Panc1 (cell line): ENCODE measurements at regions not wholly inside any gene's neighbourhood (a gene's known extent, or its start where the extent isn't known, plus 50 kb on each side); places are given as distances from the start of the nearest gene placed in this dataset.

ENCODE experiments used
- ATAC-seq: fragments of 200-7000 bp; cut with Tn5 transposase; 2 replicates; pipeline ENCODE4 v1.9.1; 2020; ENCODE audit warnings: mild to moderate bottlenecking, moderate library complexity
- BruUV-seq: library from RNA; stranded (reverse); fragments of 400-500 nt; replicated peaks from 2 replicates; lab custom pipeline; 2021; lab: Mats Ljungman, UMichigan
- CTCF ChIA-PET: fragments of 300-600 bp; sonication (Branson Sonifier 250); formaldehyde crosslinking; loops from one replicate; lab custom pipeline; 2022; ENCODE audit warnings: antibody characterized with exemption; lab: Charles Lee
- POLR2A ChIA-PET: fragments of 300-600 bp; sonication (Branson Sonifier 250); formaldehyde crosslinking; loops from one replicate; lab custom pipeline; 2022; ENCODE audit warnings: antibody characterized with exemption; lab: Charles Lee
- DNase-seq: peaks from one replicate; pipeline ENCODE4 v3.0.0-alpha.2; 2010; ENCODE audit warnings: low read depth, low spot score
- H3K27ac ChIP-seq: 2 replicates; pipeline ENCODE4 v1.5.1; 2011; ENCODE audit warnings: mild to moderate bottlenecking, low read length, inconsistent platforms
- H3K27me3 ChIP-seq: fragments of 200-500 bp; sonication (Bioruptor generic); 2 replicates; pipeline ENCODE4 v1.6.0; 2014; ENCODE audit warnings: low read length, inconsistent platforms; ENCODE audit not compliant: control insufficient read depth, insufficient read depth
- H3K36me3 ChIP-seq: fragments of 200-500 bp; sonication (Bioruptor generic); 2 replicates; pipeline ENCODE4 v1.5.1; 2014; ENCODE audit warnings: inconsistent platforms, mild to moderate bottlenecking, low read length, moderate library complexity; ENCODE audit not compliant: control insufficient read depth, insufficient read depth
- H3K4me1 ChIP-seq: 2 replicates; pipeline ENCODE4 v1.5.1; 2011; ENCODE audit warnings: inconsistent platforms, mild to moderate bottlenecking, low read length, moderate library complexity; ENCODE audit not compliant: control insufficient read depth, insufficient read depth
- H3K4me3 ChIP-seq, 2 experiments: 2 replicates each; pipeline ENCODE4 v1.5.1; 2011 to 2012; ENCODE audit warnings: low read depth in 2 of 2, low read length in 2 of 2, mild to moderate bottlenecking in 2 of 2, inconsistent platforms in 1 of 2, moderate library complexity in 1 of 2
- H3K9me3 ChIP-seq: fragments of 200-500 bp; sonication (Bioruptor generic); 2 replicates; pipeline ENCODE4 v1.5.1; 2014; ENCODE audit warnings: low read depth, mild to moderate bottlenecking, inconsistent platforms, low read length, moderate library complexity; ENCODE audit not compliant: control insufficient read depth, insufficient read depth
- POLR2AphosphoS5 ChIP-seq: IDR thresholded peaks from 2 replicates; pipeline ENCODE4 v1.6.1; 2012; ENCODE audit warnings: mild to moderate bottlenecking, low read depth, low read length, moderate library complexity
- SIN3A ChIP-seq: IDR thresholded peaks from 2 replicates; pipeline ENCODE4 v1.6.1; 2012; ENCODE audit warnings: low read depth, mild to moderate bottlenecking, low read length, moderate library complexity, borderline replicate concordance; ENCODE audit not compliant: insufficient read depth
- TCF7L2 ChIP-seq: IDR thresholded peaks from 2 replicates; pipeline ENCODE4 v1.6.1; 2011; ENCODE audit warnings: mild to moderate bottlenecking, low read depth, low read length, inconsistent platforms
- in situ Hi-C: cut with HindIII; loops from 2 replicates; pipeline ENCODE4 v1.10.0; 2016; ENCODE audit warnings: low sequenced_read_pairs, low pct_unique_long_range_greater_than_20kb
- intact Hi-C: fragments of 100-400 bp; cut with micrococcal nuclease; formaldehyde crosslinking; loops from one replicate; pipeline ENCODE4 v1.10.0; 2022; ENCODE audit not compliant: unreplicated experiment
- TF ChIP-seq, protein P1 (sequence below), 2 experiments: IDR thresholded peaks; 2 replicates each; pipeline ENCODE4 v1.6.1; 2011 to 2012; ENCODE audit warnings: low read depth in 2 of 2, control low read depth in 1 of 2, low read length in 1 of 2, mild to moderate bottlenecking in 1 of 2, moderate library complexity in 1 of 2; ENCODE audit not compliant: insufficient read depth in 1 of 2
- TF ChIP-seq, protein P2 (sequence below): fragments of 450-650 bp; IDR thresholded peaks from 2 replicates; pipeline ENCODE4 v1.5.1; 2017; ENCODE audit warnings: mild to moderate bottlenecking

DNA sequence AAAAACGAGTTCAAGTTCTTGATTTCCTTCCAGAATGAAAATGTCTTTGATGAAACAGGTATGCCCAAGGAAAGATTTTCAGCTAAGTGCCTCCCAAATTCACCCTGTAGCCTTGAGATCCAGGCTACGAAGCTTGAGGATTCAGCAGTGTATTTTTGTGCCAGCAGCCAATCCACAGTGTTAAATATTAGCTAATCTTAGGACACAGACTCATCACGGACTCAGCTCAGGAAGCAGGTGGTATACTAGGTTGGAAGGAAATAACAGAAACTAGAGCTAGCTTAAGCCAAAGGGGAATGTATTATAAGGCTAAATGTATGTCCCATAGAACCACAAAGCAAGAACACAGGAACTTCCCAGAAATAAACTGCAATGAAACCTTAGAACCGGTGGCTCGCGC lies 151.0 kb upstream of the PRSS1 start:
- Histone ChIP-seq H3K9me3 (no peaks in the 10 kb centered on the region), H3K27ac (no peak overlapping the region), H3K36me3 (no peaks in the 10 kb centered on the region), H3K4me1 (no peaks in the 10 kb centered on the region), H3K27me3 (no peaks in the 10 kb centered on the region; the same call in 1 of the 2 replicates), H3K4me3 (no peak overlapping the region)
- ATAC-seq (no peak), DNase-seq (no peak)
- TF ChIP-seq, protein P1, sequence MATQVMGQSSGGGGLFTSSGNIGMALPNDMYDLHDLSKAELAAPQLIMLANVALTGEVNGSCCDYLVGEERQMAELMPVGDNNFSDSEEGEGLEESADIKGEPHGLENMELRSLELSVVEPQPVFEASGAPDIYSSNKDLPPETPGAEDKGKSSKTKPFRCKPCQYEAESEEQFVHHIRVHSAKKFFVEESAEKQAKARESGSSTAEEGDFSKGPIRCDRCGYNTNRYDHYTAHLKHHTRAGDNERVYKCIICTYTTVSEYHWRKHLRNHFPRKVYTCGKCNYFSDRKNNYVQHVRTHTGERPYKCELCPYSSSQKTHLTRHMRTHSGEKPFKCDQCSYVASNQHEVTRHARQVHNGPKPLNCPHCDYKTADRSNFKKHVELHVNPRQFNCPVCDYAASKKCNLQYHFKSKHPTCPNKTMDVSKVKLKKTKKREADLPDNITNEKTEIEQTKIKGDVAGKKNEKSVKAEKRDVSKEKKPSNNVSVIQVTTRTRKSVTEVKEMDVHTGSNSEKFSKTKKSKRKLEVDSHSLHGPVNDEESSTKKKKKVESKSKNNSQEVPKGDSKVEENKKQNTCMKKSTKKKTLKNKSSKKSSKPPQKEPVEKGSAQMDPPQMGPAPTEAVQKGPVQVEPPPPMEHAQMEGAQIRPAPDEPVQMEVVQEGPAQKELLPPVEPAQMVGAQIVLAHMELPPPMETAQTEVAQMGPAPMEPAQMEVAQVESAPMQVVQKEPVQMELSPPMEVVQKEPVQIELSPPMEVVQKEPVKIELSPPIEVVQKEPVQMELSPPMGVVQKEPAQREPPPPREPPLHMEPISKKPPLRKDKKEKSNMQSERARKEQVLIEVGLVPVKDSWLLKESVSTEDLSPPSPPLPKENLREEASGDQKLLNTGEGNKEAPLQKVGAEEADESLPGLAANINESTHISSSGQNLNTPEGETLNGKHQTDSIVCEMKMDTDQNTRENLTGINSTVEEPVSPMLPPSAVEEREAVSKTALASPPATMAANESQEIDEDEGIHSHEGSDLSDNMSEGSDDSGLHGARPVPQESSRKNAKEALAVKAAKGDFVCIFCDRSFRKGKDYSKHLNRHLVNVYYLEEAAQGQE (IDR thresholded peaks at IDR 0.05; ENCODE audit: insufficient read depth in 1 of 2, low read depth in 2 of 2, low read length in 1 of 2) = no peak
- TF ChIP-seq POLR2AphosphoS5 = no peak
- TF ChIP-seq, protein P2, sequence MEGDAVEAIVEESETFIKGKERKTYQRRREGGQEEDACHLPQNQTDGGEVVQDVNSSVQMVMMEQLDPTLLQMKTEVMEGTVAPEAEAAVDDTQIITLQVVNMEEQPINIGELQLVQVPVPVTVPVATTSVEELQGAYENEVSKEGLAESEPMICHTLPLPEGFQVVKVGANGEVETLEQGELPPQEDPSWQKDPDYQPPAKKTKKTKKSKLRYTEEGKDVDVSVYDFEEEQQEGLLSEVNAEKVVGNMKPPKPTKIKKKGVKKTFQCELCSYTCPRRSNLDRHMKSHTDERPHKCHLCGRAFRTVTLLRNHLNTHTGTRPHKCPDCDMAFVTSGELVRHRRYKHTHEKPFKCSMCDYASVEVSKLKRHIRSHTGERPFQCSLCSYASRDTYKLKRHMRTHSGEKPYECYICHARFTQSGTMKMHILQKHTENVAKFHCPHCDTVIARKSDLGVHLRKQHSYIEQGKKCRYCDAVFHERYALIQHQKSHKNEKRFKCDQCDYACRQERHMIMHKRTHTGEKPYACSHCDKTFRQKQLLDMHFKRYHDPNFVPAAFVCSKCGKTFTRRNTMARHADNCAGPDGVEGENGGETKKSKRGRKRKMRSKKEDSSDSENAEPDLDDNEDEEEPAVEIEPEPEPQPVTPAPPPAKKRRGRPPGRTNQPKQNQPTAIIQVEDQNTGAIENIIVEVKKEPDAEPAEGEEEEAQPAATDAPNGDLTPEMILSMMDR = no peak
- no peak for TF ChIP-seq TCF7L2
- TF ChIP-seq SIN3A = no peak
- in situ Hi-C loops (no loop called here), intact Hi-C loops (no loop called here)
- BruUV-seq = no TSS peak
- CTCF ChIA-PET = interaction anchor here (0.5 to 0.6 kb wide), 2 partner anchors 9 to 782 kb away, joined by 4 to 8 read pairs; no protein-coding TSS in a partner anchor
- POLR2A ChIA-PET = no interaction called here

DNA sequence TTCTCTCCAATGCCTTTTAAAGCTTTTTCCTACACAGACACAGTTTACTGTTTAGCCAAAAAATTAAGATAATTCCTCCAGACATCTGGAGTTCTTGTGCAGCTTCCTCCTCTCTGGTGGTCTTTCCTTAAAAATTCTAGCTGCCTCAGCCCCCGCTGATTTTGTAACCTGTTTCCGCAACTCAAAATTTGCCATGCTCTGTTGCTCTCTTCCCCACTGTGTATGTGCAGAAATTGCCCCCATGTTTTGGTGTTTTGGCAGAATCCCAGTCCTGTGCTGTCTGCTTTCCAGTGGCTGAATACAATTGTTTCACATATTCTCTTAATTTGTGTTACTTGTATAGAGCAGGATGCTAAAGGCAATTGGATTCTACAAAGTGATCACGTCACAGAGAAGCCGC lies 151.7 kb upstream of the PRSS1 start:
- no peak overlapping the region for H3K4me3 ChIP-seq
- CTCF ChIA-PET = interaction anchor here (0.5 kb wide), 1 partner anchor 783 kb away, joined by 8 read pairs; no protein-coding TSS in a partner anchor
- no peaks in the 10 kb centered on the region; the same call in 1 of the 2 replicates for H3K27me3 ChIP-seq
- DNase-seq (no peak), ATAC-seq (no peak)
- POLR2A ChIA-PET = no interaction called here
- H3K36me3 ChIP-seq = no peaks in the 10 kb centered on the region
- no peak overlapping the region for H3K27ac ChIP-seq
- no peak for TF ChIP-seq TCF7L2
- TF ChIP-seq, protein P2 = no peak
- H3K4me1 ChIP-seq = no peaks in the 10 kb centered on the region
- BruUV-seq = no TSS peak
- intact Hi-C loops = no loop called here
- H3K9me3 ChIP-seq = no peaks in the 10 kb centered on the region
- in situ Hi-C loops = no loop called here
